ENCODE measurements at regions not wholly inside any gene's neighbourhood (a gene's known extent, or its start where the extent isn't known, plus 50 kb on each side); places are given as distances from the start of the nearest gene placed in this dataset.

- TF ChIP-seq TARDBP (IDR thresholded peaks at IDR 0.05) = no peak
- DNase-seq (ENCODE audit: extremely low spot score) = no peak
- ChIA-PET CTCF (no interaction called here), POLR2A (interaction anchor here (0.6 kb wide), 1 partner anchor 103 kb away, joined by 3 read pairs; no protein-coding TSS in a partner anchor)
These were observed 63.5 kb upstream of the ZC3H12C start for GRCh38 chr11:110029714-110030113.

GRCh38 chr11:110031171-110031570 lies 62.0 kb upstream of the ZC3H12C start:
- ChIA-PET CTCF (no interaction called here), POLR2A (no interaction called here)
- DNase-seq (ENCODE audit: extremely low spot score) = no peak
- TF ChIP-seq ELF4 (IDR thresholded peaks at IDR 0.05) = no peak
- no peak for TF ChIP-seq CTBP1 (IDR thresholded peaks at IDR 0.05; ENCODE audit: borderline replicate concordance)
- TF ChIP-seq NFRKB (IDR thresholded peaks at IDR 0.05) = no peak
- TF ChIP-seq FOXA1 (IDR thresholded peaks at IDR 0.05) = no peak
- TF ChIP-seq TARDBP (IDR thresholded peaks at IDR 0.05) = no peak
- TF ChIP-seq SUZ12 (IDR thresholded peaks at IDR 0.05) = no peak
- TF ChIP-seq FOXM1 (IDR thresholded peaks at IDR 0.05; ENCODE audit: borderline replicate concordance) = no peak
- TF ChIP-seq L3MBTL2 (conservative IDR thresholded peaks at IDR 0.05) = no peak
- no peak for TF ChIP-seq ZNF384 (IDR thresholded peaks at IDR 0.05)
- no peak for TF ChIP-seq FOXK2 (IDR thresholded peaks at IDR 0.05)
- TF ChIP-seq SP1 (IDR thresholded peaks at IDR 0.05) = no peak
- no peak for TF ChIP-seq LEF1 (IDR thresholded peaks at IDR 0.05; ENCODE audit: borderline replicate concordance)
- TF ChIP-seq BHLHE40 (IDR thresholded peaks at IDR 0.05; ENCODE audit: borderline replicate concordance) = no peak
- TF ChIP-seq, protein P1, sequence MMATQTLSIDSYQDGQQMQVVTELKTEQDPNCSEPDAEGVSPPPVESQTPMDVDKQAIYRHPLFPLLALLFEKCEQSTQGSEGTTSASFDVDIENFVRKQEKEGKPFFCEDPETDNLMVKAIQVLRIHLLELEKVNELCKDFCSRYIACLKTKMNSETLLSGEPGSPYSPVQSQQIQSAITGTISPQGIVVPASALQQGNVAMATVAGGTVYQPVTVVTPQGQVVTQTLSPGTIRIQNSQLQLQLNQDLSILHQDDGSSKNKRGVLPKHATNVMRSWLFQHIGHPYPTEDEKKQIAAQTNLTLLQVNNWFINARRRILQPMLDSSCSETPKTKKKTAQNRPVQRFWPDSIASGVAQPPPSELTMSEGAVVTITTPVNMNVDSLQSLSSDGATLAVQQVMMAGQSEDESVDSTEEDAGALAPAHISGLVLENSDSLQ (IDR thresholded peaks at IDR 0.05) = no peak
- TF ChIP-seq HDGF (IDR thresholded peaks at IDR 0.05; ENCODE audit: borderline replicate concordance) = no peak
- no peak for TF ChIP-seq ARNT (IDR thresholded peaks at IDR 0.05)

- TF ChIP-seq FOXM1 (IDR thresholded peaks at IDR 0.05; ENCODE audit: borderline replicate concordance) (no peak), FOXA1 (IDR thresholded peaks at IDR 0.05) (no peak), HDGF (IDR thresholded peaks at IDR 0.05; ENCODE audit: borderline replicate concordance) (no peak), FOXK2 (IDR thresholded peaks at IDR 0.05) (no peak), SUZ12 (IDR thresholded peaks at IDR 0.05) (no peak), CTBP1 (IDR thresholded peaks at IDR 0.05; ENCODE audit: borderline replicate concordance) (no peak), NFRKB (IDR thresholded peaks at IDR 0.05) (no peak), L3MBTL2 (conservative IDR thresholded peaks at IDR 0.05) (no peak), ARNT (IDR thresholded peaks at IDR 0.05) (no peak), BHLHE40 (IDR thresholded peaks at IDR 0.05; ENCODE audit: borderline replicate concordance) (no peak), ZNF384 (IDR thresholded peaks at IDR 0.05) (no peak), LEF1 (IDR thresholded peaks at IDR 0.05; ENCODE audit: borderline replicate concordance) (no peak), ELF4 (IDR thresholded peaks at IDR 0.05) (no peak), TARDBP (IDR thresholded peaks at IDR 0.05) (no peak), SP1 (IDR thresholded peaks at IDR 0.05) (no peak)
- TF ChIP-seq, protein P1 (IDR thresholded peaks at IDR 0.05) = no peak
- ChIA-PET POLR2A (no interaction called here), CTCF (interaction anchor here (0.6 kb wide), 1 partner anchor 11 kb away, joined by 3 read pairs; no protein-coding TSS in a partner anchor)
- DNase-seq (ENCODE audit: extremely low spot score) = no peak
These were observed 60.9 kb upstream of the ZC3H12C start for GRCh38 chr11:110032259-110032658.

DNA sequence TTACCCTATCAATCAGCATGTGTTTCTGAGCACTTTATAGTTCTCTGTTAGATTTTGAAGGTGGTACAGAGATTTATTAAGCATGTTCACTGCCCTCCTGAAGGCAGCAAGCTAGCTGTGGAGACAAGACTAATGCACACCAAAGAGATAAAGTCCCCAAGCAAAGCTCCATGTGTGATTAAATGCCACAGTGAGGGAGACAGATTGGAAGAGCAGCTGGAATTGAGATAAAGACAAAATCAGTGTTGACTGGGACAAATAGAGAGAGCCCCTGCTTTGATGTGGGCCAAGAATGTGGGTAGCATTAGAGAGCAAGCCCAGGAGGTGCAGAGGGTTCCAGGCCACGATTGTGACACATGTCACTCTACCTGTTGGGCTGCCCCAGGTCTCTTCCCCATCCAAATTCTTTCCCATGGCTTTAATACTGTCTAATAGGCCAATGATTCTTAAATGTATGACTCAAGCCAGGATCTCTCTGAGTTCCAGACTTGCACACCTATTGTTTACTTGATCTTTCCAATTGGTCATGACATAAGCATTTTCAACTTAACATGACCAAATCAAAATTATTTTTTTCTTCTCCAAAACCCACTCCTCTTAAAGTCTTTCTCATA lies 60.1 kb upstream of the ZC3H12C start:
- CTCF ChIA-PET = no interaction called here
- POLR2A ChIA-PET = no interaction called here

GRCh38 chr11:110034806-110035205 lies 58.4 kb upstream of the ZC3H12C start:
- no peak for DNase-seq (ENCODE audit: extremely low spot score)
- TF ChIP-seq SUZ12 (IDR thresholded peaks at IDR 0.05) (no peak), LEF1 (IDR thresholded peaks at IDR 0.05; ENCODE audit: borderline replicate concordance) (no peak), FOXA1 (IDR thresholded peaks at IDR 0.05) (no peak), ZNF384 (IDR thresholded peaks at IDR 0.05) (no peak), L3MBTL2 (conservative IDR thresholded peaks at IDR 0.05) (no peak), CTBP1 (IDR thresholded peaks at IDR 0.05; ENCODE audit: borderline replicate concordance) (no peak), ELF4 (IDR thresholded peaks at IDR 0.05) (no peak), NFRKB (IDR thresholded peaks at IDR 0.05) (no peak), ARNT (IDR thresholded peaks at IDR 0.05) (no peak), SP1 (IDR thresholded peaks at IDR 0.05) (no peak), BHLHE40 (IDR thresholded peaks at IDR 0.05; ENCODE audit: borderline replicate concordance) (no peak), HDGF (IDR thresholded peaks at IDR 0.05; ENCODE audit: borderline replicate concordance) (no peak), FOXK2 (IDR thresholded peaks at IDR 0.05) (no peak), FOXM1 (IDR thresholded peaks at IDR 0.05; ENCODE audit: borderline replicate concordance) (no peak)
- TF ChIP-seq, protein P1 (IDR thresholded peaks at IDR 0.05) = no peak
- ChIA-PET POLR2A (no interaction called here), CTCF (no interaction called here)

More for the DNA sequence above, 60.1 kb upstream of the ZC3H12C start:
- DNase-seq (ENCODE audit: extremely low spot score) = no peak
- TF ChIP-seq CTBP1 (IDR thresholded peaks at IDR 0.05; ENCODE audit: borderline replicate concordance) = no peak
- TF ChIP-seq LEF1 (IDR thresholded peaks at IDR 0.05; ENCODE audit: borderline replicate concordance) = no peak
- no peak for TF ChIP-seq ARNT (IDR thresholded peaks at IDR 0.05)
- TF ChIP-seq HDGF (IDR thresholded peaks at IDR 0.05; ENCODE audit: borderline replicate concordance) = no peak
- TF ChIP-seq ELF4 (IDR thresholded peaks at IDR 0.05) = no peak
- TF ChIP-seq, protein P1 (IDR thresholded peaks at IDR 0.05) = no peak
- no peak for TF ChIP-seq SUZ12 (IDR thresholded peaks at IDR 0.05)
- TF ChIP-seq TARDBP (IDR thresholded peaks at IDR 0.05) = no peak
- TF ChIP-seq BHLHE40 (IDR thresholded peaks at IDR 0.05; ENCODE audit: borderline replicate concordance) = no peak
- no peak for TF ChIP-seq FOXM1 (IDR thresholded peaks at IDR 0.05; ENCODE audit: borderline replicate concordance)
- TF ChIP-seq NFRKB (IDR thresholded peaks at IDR 0.05) = no peak
- TF ChIP-seq FOXA1 (IDR thresholded peaks at IDR 0.05) = no peak
- no peak for TF ChIP-seq FOXK2 (IDR thresholded peaks at IDR 0.05)
- TF ChIP-seq ZNF384 (IDR thresholded peaks at IDR 0.05) = no peak
